Stimulated activated CD8-positive, alpha-beta memory T cell treated with anti-CD3 and anti-CD28 coated beads, Interleukin-12 subunit alpha, Interleukin-12 subunit beta, amount 100 ng/mL, for 24 hours (primary cell): ENCODE measurements at regions not wholly inside any gene's neighbourhood (a gene's known extent, or its start where the extent isn't known, plus 50 kb on each side); places are given as distances from the start of the nearest gene placed in this dataset.

Experiments used
- DNase-seq: peaks from one replicate; pipeline ENCODE4 v3.0.0-alpha.2; 2020; ENCODE audit errors: extremely low read depth

- DNase-seq, result no peak
Measured at GRCh38 chr17:413016-413350, 60.4 kb upstream of the RPH3AL start.

GRCh38 chr17:412211-413015 lies 59.8 kb upstream of the RPH3AL start:
- DNase-seq, result no peak

- DNase-seq, result no peak
Measured at GRCh38 chr17:411421-412120, 59.0 kb upstream of the RPH3AL start.

GRCh38 chr17:410543-411401 lies 58.2 kb upstream of the RPH3AL start:
- DNase-seq, result no peak

- peak; percentile 99 for DNase-seq
Measured at GRCh38 chr17:409848-410542, 57.4 kb upstream of the RPH3AL start.

DNA sequence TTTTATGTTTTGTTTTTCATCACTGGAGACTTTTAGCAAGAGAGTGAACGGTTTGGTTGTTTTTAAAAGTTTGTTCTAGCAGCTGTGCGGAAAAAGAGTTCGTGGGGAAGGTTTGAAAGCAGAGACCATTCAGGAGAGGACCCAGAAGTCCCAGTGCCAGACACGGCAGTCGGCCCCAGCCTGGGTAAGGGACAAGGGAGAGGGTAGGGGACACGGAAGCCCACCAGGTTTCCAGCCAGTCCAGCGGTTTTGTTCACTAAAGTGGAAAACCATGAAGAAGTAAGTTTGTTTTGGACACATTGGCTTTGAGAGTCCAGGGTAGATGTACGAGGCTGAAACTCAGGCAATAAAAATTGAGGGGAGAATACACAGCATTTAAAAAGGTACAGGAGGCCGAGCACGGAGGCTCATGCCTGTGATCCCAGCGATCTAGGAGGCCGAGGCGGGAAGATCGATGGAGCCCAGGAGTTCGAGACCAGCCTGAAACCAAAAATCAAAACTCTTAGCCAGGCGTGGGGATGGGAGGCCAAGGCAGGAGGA lies 56.8 kb upstream of the RPH3AL start:
- no peak for DNase-seq

- no peak for DNase-seq
Measured at GRCh38 chr17:404703-405102, 52.1 kb upstream of the RPH3AL start.
